CD4-positive, alpha-beta memory T cell (primary cell): ENCODE measurements at regions not wholly inside any gene's neighbourhood (a gene's known extent, or its start where the extent isn't known, plus 50 kb on each side); places are given as distances from the start of the nearest gene placed in this dataset.

Source experiments
- CTCF ChIA-PET: fragments of 350-600 bp; sonication (Branson Sonifier 250); formaldehyde crosslinking; loops from one replicate; lab custom pipeline; 2021; ENCODE audit warnings: inconsistent platforms; ENCODE audit not compliant: partially characterized antibody; lab: Charles Lee
- POLR2A ChIA-PET: fragments of 350-600 bp; sonication (Branson Sonifier 250); formaldehyde crosslinking; loops from one replicate; lab custom pipeline; 2021; ENCODE audit not compliant: partially characterized antibody; lab: Charles Lee
- DNase-seq, 5 donors: peaks; one replicate each; pipeline versions ENCODE4 v3.0.0 to v3.0.0-alpha.2; 2020 to 2022; ENCODE audit warnings: mixed read lengths in 1 of 5
- H3K27ac ChIP-seq: one replicate; pipeline ENCODE4 v1.7.0; 2013; ENCODE audit warnings: low read depth, low read length
- H3K27me3 ChIP-seq: 2 replicates; pipeline ENCODE4 v1.7.0; 2013; ENCODE audit warnings: mild to moderate bottlenecking, low read length, moderate library complexity; ENCODE audit not compliant: insufficient read depth
- H3K36me3 ChIP-seq: 2 replicates; pipeline ENCODE4 v1.7.0; 2013; ENCODE audit warnings: mild to moderate bottlenecking, low read length, moderate library complexity; ENCODE audit not compliant: insufficient read depth
- H3K4me1 ChIP-seq: 2 replicates; pipeline ENCODE4 v1.7.0; 2013; ENCODE audit warnings: mild to moderate bottlenecking, low read length, moderate library complexity; ENCODE audit not compliant: insufficient read depth
- H3K4me3 ChIP-seq, 2 donors: one replicate each; pipeline ENCODE4 v1.7.0; 2013; ENCODE audit warnings: low read length in 2 of 2, mild to moderate bottlenecking in 1 of 2
- H3K9me3 ChIP-seq, 2 donors: one replicate each; pipeline ENCODE4 v1.7.0; 2013; ENCODE audit warnings: low read length in 2 of 2, control low read depth in 1 of 2; ENCODE audit not compliant: control insufficient read depth in 1 of 2
- H3K27ac Mint-ChIP-seq, 7 donors: one replicate each; pipeline ENCODE4 v1.8.0; 2020 to 2021; ENCODE audit warnings: mixed read lengths in 7 of 7, mild to moderate bottlenecking in 6 of 7, inconsistent platforms in 3 of 7, moderate library complexity in 3 of 7
- H3K27me3 Mint-ChIP-seq, 2 donors: one replicate each; pipeline ENCODE4 v1.8.0; 2020 to 2021; ENCODE audit warnings: mixed read lengths in 2 of 2
- H3K36me3 Mint-ChIP-seq, 2 donors: one replicate each; pipeline ENCODE4 v1.8.0; 2020 to 2021; ENCODE audit warnings: mixed read lengths in 2 of 2, inconsistent platforms in 1 of 2, mild to moderate bottlenecking in 1 of 2
- H3K4me1 Mint-ChIP-seq, 4 donors: one replicate each; pipeline ENCODE4 v1.8.0; 2020 to 2021; ENCODE audit warnings: mixed read lengths in 4 of 4, mild to moderate bottlenecking in 1 of 4
- H3K4me3 Mint-ChIP-seq, 8 donors: one replicate each; pipeline ENCODE4 v1.8.0; 2020 to 2021; ENCODE audit warnings: mixed read lengths in 8 of 8, mild to moderate bottlenecking in 7 of 8, moderate library complexity in 6 of 8, inconsistent platforms in 3 of 8
- H3K9me3 Mint-ChIP-seq, 8 donors: one replicate each; pipeline ENCODE4 v1.8.0; 2020 to 2021; ENCODE audit warnings: mixed read lengths in 8 of 8, mild to moderate bottlenecking in 5 of 8, inconsistent platforms in 3 of 8, moderate library complexity in 1 of 8
- intact Hi-C: fragments of 100-400 bp; cut with micrococcal nuclease; formaldehyde crosslinking; loops from one replicate; pipeline ENCODE4 v1.15.1; 2023

DNA sequence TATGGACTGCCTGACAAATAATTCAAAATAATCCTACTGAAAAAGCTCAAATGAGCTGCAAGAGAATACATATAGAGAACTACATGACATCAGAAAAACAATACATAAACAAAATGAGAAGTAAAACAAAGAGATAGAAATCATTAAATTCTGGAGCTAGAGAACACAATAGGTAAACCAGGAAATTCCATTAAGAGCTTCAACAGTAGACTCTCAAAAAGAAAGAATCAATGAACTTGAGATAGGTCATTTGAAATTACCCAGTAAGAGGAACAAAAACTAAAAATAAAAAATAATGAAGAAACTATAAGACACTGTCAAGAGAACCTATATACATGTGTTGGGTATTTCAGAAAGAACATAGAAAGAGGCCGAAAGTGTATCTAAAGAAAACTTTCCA is 186.3 kb downstream of the PTN start:
- Mint-ChIP-seq H3K27me3 (no peaks in the 10 kb centered on the region), H3K36me3 (no peaks in the 10 kb centered on the region), H3K4me3 (no peak overlapping the region), H3K27ac (no peak overlapping the region), H3K4me1 (no peaks in the 10 kb centered on the region), H3K9me3 (peaks cover 2 to 31% (median 9%) of the 10 kb centered on the region in 8 donors)
- Histone ChIP-seq H3K9me3 (no peaks in the 10 kb centered on the region), H3K4me1 (no peaks in the 10 kb centered on the region), H3K36me3 (no peaks in the 10 kb centered on the region), H3K27ac (no peak overlapping the region), H3K4me3 (no peak overlapping the region), H3K27me3 (no peaks in the 10 kb centered on the region)
- ChIA-PET CTCF (no interaction called here), POLR2A (no interaction called here)
- DNase-seq, result no peak
- intact Hi-C loops, result no loop called here

DNA sequence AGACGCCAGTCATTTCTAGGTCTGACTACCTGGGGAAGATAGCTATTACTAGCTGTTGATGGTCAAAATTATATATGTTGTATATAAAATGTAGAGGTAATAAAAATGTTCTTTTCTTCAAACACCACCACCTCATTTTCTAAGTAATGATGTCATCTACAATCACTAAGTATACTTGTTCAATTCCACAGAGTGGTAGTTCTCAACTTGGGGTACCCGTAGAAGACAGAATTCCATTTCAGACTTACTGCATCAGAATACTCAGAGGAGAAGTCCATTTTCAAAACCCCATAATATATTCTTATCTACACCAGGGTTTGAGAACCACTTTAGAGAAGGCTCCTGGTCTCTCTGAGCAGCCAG is 191.9 kb downstream of the PTN start:
- Histone ChIP-seq H3K4me3 (no peak overlapping the region), H3K9me3 (no peaks in the 10 kb centered on the region), H3K36me3 (no peaks in the 10 kb centered on the region), H3K27ac (no peak overlapping the region), H3K4me1 (no peaks in the 10 kb centered on the region), H3K27me3 (no peaks in the 10 kb centered on the region)
- intact Hi-C loops, result no loop called here
- H3K9me3 Mint-ChIP-seq, result peaks cover 0 to 19% (median 5%) of the 10 kb centered on the region in 8 donors
- H3K36me3 Mint-ChIP-seq, result no peaks in the 10 kb centered on the region
- POLR2A ChIA-PET, result no interaction called here
- H3K4me3 Mint-ChIP-seq, result no peak overlapping the region
- no peaks in the 10 kb centered on the region for H3K4me1 Mint-ChIP-seq
- DNase-seq, result no peak
- no peak overlapping the region for H3K27ac Mint-ChIP-seq
- H3K27me3 Mint-ChIP-seq, result no peaks in the 10 kb centered on the region
- CTCF ChIA-PET, result no interaction called here

DNA sequence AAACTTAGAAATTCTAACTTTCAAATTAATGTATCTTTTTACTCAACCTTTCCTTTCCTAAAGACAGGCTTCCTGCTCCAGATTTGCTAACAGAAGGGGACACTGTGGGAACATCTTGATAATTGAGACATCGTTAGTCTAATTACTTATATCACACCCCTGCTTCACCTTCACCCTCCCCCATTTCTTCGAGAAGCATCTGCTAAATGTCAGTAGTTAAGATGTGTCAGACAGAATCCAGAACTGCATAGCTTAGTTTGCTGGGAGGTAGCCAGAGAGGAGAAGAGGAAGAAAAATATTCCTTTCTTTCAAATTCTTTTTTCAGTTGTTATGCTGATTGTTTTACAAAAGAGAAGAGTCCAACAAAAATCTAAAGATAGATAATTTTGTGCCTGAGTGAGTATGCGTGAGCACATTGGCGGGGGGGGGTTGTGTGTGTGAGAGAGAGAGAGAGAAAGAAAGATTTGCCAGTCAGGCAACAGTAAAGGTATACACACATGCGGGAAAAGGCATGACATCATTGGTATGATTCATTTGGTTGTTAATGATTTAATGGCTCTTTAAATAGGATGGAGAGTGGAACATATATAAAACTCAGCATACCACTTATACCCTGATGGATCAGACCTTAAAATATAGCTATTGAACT is 192.4 kb downstream of the PTN start:
- Histone ChIP-seq H3K9me3 (no peaks in the 10 kb centered on the region), H3K27me3 (no peaks in the 10 kb centered on the region), H3K27ac (no peak overlapping the region), H3K36me3 (no peaks in the 10 kb centered on the region), H3K4me3 (no peak overlapping the region), H3K4me1 (no peaks in the 10 kb centered on the region)
- no peak for DNase-seq
- Mint-ChIP-seq H3K4me3 (no peak overlapping the region), H3K4me1 (no peaks in the 10 kb centered on the region), H3K27ac (no peak overlapping the region), H3K27me3 (no peaks in the 10 kb centered on the region), H3K9me3 (peaks cover 0 to 21% (median 4%) of the 10 kb centered on the region in 8 donors), H3K36me3 (no peaks in the 10 kb centered on the region)
- ChIA-PET POLR2A (no interaction called here), CTCF (no interaction called here)
- intact Hi-C loops, result no loop called here

DNA sequence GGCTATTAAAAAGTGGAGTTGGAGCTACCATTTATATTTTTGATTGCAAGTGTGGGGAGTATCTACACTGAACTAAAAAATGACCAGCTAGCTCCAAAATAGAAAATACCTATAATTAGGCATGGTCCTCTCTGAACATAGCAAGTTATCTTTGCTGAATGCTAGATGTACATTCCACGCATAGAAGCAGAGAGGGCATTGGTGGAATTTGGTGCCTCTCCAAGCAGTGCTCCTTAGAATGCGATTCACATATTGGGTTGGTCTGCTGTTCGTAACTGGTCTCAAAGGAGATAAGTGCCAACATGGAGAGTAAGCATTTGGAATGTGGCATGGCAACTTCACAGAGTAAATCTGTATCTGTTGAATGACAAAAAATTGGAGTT is 196.2 kb downstream of the PTN start:
- Histone ChIP-seq H3K9me3 (no peaks in the 10 kb centered on the region), H3K36me3 (no peaks in the 10 kb centered on the region), H3K27ac (no peak overlapping the region), H3K4me3 (no peak overlapping the region), H3K27me3 (no peaks in the 10 kb centered on the region), H3K4me1 (no peaks in the 10 kb centered on the region)
- Mint-ChIP-seq H3K27ac (no peak overlapping the region), H3K4me1 (no peaks in the 10 kb centered on the region), H3K9me3 (peaks cover 0 to 16% (median 7%) of the 10 kb centered on the region in 8 donors), H3K4me3 (no peak overlapping the region), H3K36me3 (no peaks in the 10 kb centered on the region), H3K27me3 (no peaks in the 10 kb centered on the region)
- intact Hi-C loops, result no loop called here
- DNase-seq, result no peak
- ChIA-PET CTCF (no interaction called here), POLR2A (no interaction called here)

DNA sequence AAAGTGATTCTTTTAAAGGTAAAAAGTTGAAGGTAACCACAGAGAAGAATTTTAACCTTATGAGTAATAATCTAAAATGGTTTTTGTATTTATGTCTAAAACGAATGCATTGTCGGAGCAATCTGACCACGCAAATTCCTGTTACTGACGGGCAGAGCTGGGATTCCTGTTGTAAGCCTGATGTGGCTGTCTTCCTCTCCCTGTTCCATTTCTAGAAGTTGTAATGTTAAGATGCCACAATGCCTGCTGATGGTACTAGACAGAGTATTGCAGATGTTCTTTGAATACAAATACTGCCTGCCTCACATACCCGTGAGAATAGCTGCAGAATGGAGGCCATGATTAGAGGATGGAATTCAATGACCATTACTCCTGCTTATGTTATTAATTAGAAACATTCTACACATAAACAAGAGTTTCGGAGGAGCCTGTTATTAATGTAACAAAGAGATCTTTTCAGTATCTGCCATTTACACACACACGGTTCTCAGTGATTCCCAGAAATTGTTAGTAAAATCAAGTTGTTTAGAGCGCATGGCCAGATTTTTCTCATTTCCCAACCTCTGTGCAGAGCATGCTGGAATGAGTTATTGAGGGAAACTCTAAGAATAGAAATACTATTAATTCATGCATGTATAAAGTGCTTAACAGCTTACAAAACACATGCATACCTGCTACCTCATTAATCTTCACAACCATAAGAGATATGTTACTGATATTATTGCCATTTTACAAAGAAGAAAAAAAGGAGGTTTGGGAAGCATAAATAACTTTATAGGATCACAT is 196.8 kb downstream of the PTN start:
- Mint-ChIP-seq H3K36me3 (no peaks in the 10 kb centered on the region), H3K27ac (no peak overlapping the region), H3K4me1 (no peaks in the 10 kb centered on the region), H3K27me3 (no peaks in the 10 kb centered on the region), H3K4me3 (no peak overlapping the region), H3K9me3 (peaks cover 0 to 16% (median 8%) of the 10 kb centered on the region in 8 donors)
- no peaks in the 10 kb centered on the region for H3K36me3 ChIP-seq
- no peaks in the 10 kb centered on the region for H3K9me3 ChIP-seq
- ChIA-PET POLR2A (no interaction called here), CTCF (no interaction called here)
- H3K4me1 ChIP-seq, result no peaks in the 10 kb centered on the region
- intact Hi-C loops, result no loop called here
- no peak overlapping the region for H3K4me3 ChIP-seq
- H3K27ac ChIP-seq, result no peak overlapping the region
- H3K27me3 ChIP-seq, result no peaks in the 10 kb centered on the region
- DNase-seq, result no peak

DNA sequence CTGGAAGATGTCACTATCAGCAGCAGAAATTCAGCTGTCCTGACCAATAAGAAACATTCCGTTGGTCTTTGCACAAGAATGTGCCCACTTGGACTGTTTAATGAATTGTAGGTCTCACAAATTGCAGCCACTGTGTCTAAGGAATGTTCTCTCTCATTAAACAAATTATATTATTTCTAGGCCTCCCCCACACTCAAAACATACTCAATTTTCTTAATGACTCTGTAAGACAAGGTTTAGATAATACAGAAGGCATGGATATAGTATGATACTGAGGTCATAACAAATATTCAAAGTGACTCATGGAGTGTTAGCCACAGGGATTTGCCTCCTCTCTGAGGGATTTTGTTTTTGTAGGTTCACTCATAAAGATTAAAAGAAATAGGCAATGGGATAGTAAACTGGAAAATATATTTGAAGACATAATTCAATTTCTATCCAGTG is 197.5 kb downstream of the PTN start:
- Histone ChIP-seq H3K4me3 (no peak overlapping the region), H3K36me3 (no peaks in the 10 kb centered on the region), H3K9me3 (no peaks in the 10 kb centered on the region), H3K27me3 (no peaks in the 10 kb centered on the region), H3K4me1 (no peaks in the 10 kb centered on the region), H3K27ac (no peak overlapping the region)
- intact Hi-C loops, result no loop called here
- POLR2A ChIA-PET, result no interaction called here
- Mint-ChIP-seq H3K27ac (no peak overlapping the region), H3K36me3 (no peaks in the 10 kb centered on the region), H3K27me3 (no peaks in the 10 kb centered on the region), H3K4me3 (no peak overlapping the region), H3K4me1 (no peaks in the 10 kb centered on the region), H3K9me3 (peaks cover 0 to 13% (median 9%) of the 10 kb centered on the region in 8 donors)
- CTCF ChIA-PET, result no interaction called here
- no peak for DNase-seq

DNA sequence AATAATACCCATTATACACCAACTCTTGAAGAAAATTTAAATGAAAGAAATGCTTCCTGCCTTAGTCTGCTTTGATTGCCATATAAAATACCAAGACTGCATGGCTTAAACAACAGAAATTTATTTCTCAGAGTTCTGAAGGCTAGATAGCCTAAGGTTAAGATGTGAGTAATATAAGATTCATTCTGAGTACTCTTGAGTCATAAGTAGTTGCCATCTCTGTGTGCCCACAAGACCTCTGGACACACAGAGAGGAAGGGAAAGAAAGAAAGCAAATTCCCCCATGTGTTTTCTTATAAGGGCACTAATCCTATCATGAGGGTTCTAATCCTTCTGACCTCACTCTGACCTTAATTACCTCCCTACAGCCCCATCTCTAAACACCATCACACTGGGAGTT is 201.2 kb downstream of the PTN start:
- H3K9me3 ChIP-seq, result no peaks in the 10 kb centered on the region
- intact Hi-C loops, result no loop called here
- CTCF ChIA-PET, result no interaction called here
- H3K36me3 ChIP-seq, result no peaks in the 10 kb centered on the region
- Mint-ChIP-seq H3K27ac (peak overlapping the region in 1 of 7 donors; percentile 15), H3K36me3 (no peaks in the 10 kb centered on the region), H3K9me3 (peaks cover 0 to 10% (median 3%) of the 10 kb centered on the region in 8 donors), H3K27me3 (no peaks in the 10 kb centered on the region), H3K4me1 (no peaks in the 10 kb centered on the region), H3K4me3 (no peak overlapping the region)
- H3K4me1 ChIP-seq, result no peaks in the 10 kb centered on the region
- POLR2A ChIA-PET, result no interaction called here
- H3K27me3 ChIP-seq, result no peaks in the 10 kb centered on the region
- no peak overlapping the region for H3K27ac ChIP-seq
- no peak overlapping the region for H3K4me3 ChIP-seq
- no peak for DNase-seq
